Lung (tissue), 11 donors: ENCODE measurements at regions not wholly inside any gene's neighbourhood (a gene's known extent, or its start where the extent isn't known, plus 50 kb on each side); places are given as distances from the start of the nearest gene placed in this dataset.

Source experiments
- ATAC-seq: fragments of 200-7000 bp; cut with Tn5 transposase; one replicate; pipeline ENCODE4 v1.9.1; 2020; ENCODE audit warnings: moderate number of reproducible peaks; ENCODE audit not compliant: insufficient read depth, low FRiP score
- DNase-seq, 3 donors: peaks; one replicate each; pipeline ENCODE4 v3.0.0-alpha.2; 2013 to 2017
- H3K27ac ChIP-seq, 2 donors: one replicate each; pipeline ENCODE4 v1.5.1; 2013; ENCODE audit warnings: mild to moderate bottlenecking in 2 of 2, moderate library complexity in 2 of 2, control low read depth in 1 of 2, inconsistent platforms in 1 of 2, low read depth in 1 of 2, low read length in 1 of 2
- H3K27me3 ChIP-seq, 3 donors: one replicate each; pipeline ENCODE4 v1.5.1; 2013; ENCODE audit warnings: low read length in 2 of 3; ENCODE audit not compliant: control insufficient read depth in 3 of 3, insufficient read depth in 3 of 3
- H3K36me3 ChIP-seq, 4 donors: one replicate each; pipeline ENCODE4 v1.5.1; 2013; ENCODE audit warnings: low read length in 4 of 4, mild to moderate bottlenecking in 1 of 4, moderate library complexity in 1 of 4; ENCODE audit not compliant: control insufficient read depth in 4 of 4, insufficient read depth in 4 of 4
- H3K4me1 ChIP-seq, 5 donors: one replicate each; pipeline ENCODE4 v1.5.1; 2013; ENCODE audit warnings: low read length in 5 of 5, mild to moderate bottlenecking in 2 of 5, moderate library complexity in 1 of 5; ENCODE audit not compliant: control insufficient read depth in 5 of 5, insufficient read depth in 5 of 5
- H3K4me3 ChIP-seq: one replicate; pipeline ENCODE4 v1.5.1; 2013; ENCODE audit warnings: mild to moderate bottlenecking, control low read depth, moderate library complexity
- H3K9ac ChIP-seq, 2 donors: one replicate each; pipeline ENCODE4 v1.5.1; 2013; ENCODE audit warnings: low read length in 2 of 2, control low read depth in 1 of 2; ENCODE audit not compliant: insufficient read depth in 1 of 2
- H3K9me3 ChIP-seq, 4 donors: one replicate each; pipeline ENCODE4 v1.5.1; 2013; ENCODE audit warnings: low read length in 3 of 4, mild to moderate bottlenecking in 1 of 4, moderate library complexity in 1 of 4; ENCODE audit not compliant: control insufficient read depth in 4 of 4, insufficient read depth in 3 of 4
- WGBS, 2 donors: extraction: QIAGEN DNeasy Blood & Tissue Kit; methylation state at CpG; one replicate each; pipeline ENCODE4 v1.1.7; 2013; 5-methylcytosine and 5-hydroxymethylcytosine counted together
- TF ChIP-seq, protein P1 (sequence below): IDR thresholded peaks from 2 replicates; pipeline ENCODE4 v1.5.1; 2012; ENCODE audit warnings: mild to moderate bottlenecking; ENCODE audit errors: control extremely low read depth, extremely low read depth
- donor health status: control.
- donor health status: control.
- donor health status: Bipolar disorder and iron deficiency.
- donor health status: healthy.
- donor health status: DM: yes; HTN: yes; CAD: no.

DNA sequence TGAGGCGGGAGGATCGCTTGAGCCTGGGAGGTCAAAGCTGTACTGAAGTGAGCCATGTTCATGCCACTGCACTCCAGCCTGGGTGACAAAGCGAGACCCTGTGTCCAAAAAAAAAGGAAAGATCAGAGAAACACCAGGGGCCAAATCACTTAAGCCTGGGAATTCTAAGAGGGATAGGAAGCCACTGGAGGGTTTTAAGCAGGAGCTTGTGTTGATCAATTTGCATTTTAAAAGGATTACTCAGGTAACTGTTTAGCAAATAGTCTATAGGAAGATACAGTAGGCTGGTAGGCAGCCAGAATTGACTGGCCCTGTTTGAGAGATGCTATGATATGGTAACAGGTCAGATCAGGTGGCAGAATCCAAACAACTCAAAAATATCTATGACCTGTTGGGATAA lies 162.7 kb downstream of the SPTSSA start:
- no peaks in the 10 kb centered on the region for H3K27me3 ChIP-seq
- no peak overlapping the region for H3K9ac ChIP-seq
- peaks cover 0 to 6% (median 0%) of the 10 kb centered on the region in 5 donors for H3K4me1 ChIP-seq
- no peak overlapping the region for H3K4me3 ChIP-seq
- no peak for ATAC-seq
- H3K27ac ChIP-seq = no peak overlapping the region
- WGBS, 2 donors = 64 to 84% methylated on average over 3 of the region's 3 CpGs
- TF ChIP-seq, protein P1, sequence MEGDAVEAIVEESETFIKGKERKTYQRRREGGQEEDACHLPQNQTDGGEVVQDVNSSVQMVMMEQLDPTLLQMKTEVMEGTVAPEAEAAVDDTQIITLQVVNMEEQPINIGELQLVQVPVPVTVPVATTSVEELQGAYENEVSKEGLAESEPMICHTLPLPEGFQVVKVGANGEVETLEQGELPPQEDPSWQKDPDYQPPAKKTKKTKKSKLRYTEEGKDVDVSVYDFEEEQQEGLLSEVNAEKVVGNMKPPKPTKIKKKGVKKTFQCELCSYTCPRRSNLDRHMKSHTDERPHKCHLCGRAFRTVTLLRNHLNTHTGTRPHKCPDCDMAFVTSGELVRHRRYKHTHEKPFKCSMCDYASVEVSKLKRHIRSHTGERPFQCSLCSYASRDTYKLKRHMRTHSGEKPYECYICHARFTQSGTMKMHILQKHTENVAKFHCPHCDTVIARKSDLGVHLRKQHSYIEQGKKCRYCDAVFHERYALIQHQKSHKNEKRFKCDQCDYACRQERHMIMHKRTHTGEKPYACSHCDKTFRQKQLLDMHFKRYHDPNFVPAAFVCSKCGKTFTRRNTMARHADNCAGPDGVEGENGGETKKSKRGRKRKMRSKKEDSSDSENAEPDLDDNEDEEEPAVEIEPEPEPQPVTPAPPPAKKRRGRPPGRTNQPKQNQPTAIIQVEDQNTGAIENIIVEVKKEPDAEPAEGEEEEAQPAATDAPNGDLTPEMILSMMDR = no peak
- H3K9me3 ChIP-seq = no peaks in the 10 kb centered on the region
- no peak for DNase-seq
- H3K36me3 ChIP-seq = no peaks in the 10 kb centered on the region

DNA sequence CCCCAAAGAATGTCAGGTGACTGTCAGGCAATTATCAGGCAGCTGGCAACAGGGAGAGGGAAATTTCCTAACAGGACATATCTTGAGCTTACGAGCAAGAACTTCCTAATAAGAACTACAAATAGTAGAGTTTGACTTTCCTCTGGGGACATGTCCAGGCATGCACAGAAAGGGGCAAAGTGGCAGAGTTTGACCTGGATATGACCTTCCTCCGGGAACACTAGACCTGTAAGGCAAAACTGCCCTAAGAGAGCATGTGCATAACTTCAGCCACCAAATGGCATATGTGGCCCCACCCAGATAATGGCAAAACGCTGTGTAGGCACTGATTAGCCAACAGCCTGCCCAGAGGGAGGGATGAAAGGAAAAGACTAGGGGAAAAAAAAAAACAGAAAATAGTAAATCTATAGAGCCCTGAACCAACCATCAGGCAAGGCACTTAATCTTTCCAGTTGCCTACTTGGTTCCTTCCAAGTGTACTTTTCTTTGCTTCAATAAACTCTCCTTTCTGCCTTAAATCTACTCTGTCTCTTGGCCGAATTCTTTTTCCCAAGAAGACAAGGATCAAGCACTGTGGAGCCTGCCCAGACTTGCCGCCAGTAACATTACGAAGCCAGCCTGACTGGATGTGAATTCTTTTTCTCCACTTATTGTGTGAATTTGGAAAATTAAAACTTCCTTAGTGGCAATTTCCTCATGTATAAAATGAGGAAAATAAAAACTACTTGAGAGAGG lies 164.1 kb downstream of the SPTSSA start:
- WGBS, 2 donors = 69 to 71% methylated on average over 6 of the region's 6 CpGs
- H3K9me3 ChIP-seq = peaks cover 0 to 2% (median 0%) of the 10 kb centered on the region in 4 donors
- ATAC-seq (no peak), DNase-seq (no peak)
- H3K4me3 ChIP-seq = no peak overlapping the region
- no peak overlapping the region for H3K9ac ChIP-seq
- TF ChIP-seq, protein P1 = no peak
- peaks cover 0 to 6% (median 0%) of the 10 kb centered on the region in 5 donors for H3K4me1 ChIP-seq
- H3K27ac ChIP-seq = no peak overlapping the region
- H3K36me3 ChIP-seq = no peaks in the 10 kb centered on the region
- peaks cover 0 to 3% (median 0%) of the 10 kb centered on the region in 3 donors for H3K27me3 ChIP-seq

DNA sequence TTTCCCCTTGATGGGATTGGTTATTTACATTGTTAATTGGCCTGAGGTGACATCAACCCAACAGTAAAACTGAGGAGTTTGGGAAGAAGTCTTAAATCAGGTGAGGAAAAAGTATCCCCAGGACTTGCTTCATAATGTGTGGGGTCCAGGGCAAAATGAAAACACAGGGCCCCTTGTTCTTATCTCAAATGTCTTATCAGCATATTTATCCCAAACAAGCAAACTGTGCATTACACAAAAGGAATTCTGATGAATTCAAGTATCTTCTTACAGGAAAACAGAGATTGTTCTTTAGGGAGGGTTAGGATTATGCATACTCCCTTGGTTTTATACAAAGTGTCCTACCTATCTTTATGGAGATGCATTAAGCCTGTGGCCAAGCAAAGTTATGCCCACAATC lies 178.4 kb downstream of the SPTSSA start:
- ATAC-seq (no peak), DNase-seq (no peak)
- no peaks in the 10 kb centered on the region for H3K27me3 ChIP-seq
- H3K4me1 ChIP-seq = no peaks in the 10 kb centered on the region
- no peak overlapping the region for H3K4me3 ChIP-seq
- no peaks in the 10 kb centered on the region for H3K9me3 ChIP-seq
- H3K36me3 ChIP-seq = no peaks in the 10 kb centered on the region
- TF ChIP-seq, protein P1 = no peak
- H3K27ac ChIP-seq = no peak overlapping the region
- no peak overlapping the region for H3K9ac ChIP-seq

DNA sequence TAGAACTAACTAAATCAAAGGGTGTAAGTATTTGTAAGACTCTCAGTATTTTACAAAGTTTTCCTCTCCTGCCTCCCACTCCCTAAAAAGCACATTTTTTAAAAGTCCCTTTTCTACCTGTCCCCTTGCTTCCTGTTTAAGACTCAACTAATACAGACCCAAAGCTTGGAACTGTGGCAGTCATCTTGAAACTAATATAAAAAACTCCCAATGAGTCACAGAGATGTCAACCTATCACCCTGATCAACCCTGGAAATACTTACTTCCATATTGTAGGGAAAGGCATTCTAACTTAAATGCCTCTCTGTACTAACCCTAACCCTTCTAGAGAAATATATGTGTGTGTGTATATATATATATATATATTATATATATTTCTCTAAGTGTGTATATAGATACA lies 184.8 kb downstream of the SPTSSA start:
- H3K27ac ChIP-seq = no peak overlapping the region
- TF ChIP-seq, protein P1 = no peak
- H3K4me1 ChIP-seq = no peaks in the 10 kb centered on the region
- H3K9me3 ChIP-seq = no peaks in the 10 kb centered on the region
- H3K4me3 ChIP-seq = no peak overlapping the region
- H3K9ac ChIP-seq = no peak overlapping the region
- H3K27me3 ChIP-seq = no peaks in the 10 kb centered on the region
- ATAC-seq (no peak), DNase-seq (no peak)
- no peaks in the 10 kb centered on the region for H3K36me3 ChIP-seq
